ENCODE measurements at regions not wholly inside any gene's neighbourhood (a gene's known extent, or its start where the extent isn't known, plus 50 kb on each side); places are given as distances from the start of the nearest gene placed in this dataset.

DNA sequence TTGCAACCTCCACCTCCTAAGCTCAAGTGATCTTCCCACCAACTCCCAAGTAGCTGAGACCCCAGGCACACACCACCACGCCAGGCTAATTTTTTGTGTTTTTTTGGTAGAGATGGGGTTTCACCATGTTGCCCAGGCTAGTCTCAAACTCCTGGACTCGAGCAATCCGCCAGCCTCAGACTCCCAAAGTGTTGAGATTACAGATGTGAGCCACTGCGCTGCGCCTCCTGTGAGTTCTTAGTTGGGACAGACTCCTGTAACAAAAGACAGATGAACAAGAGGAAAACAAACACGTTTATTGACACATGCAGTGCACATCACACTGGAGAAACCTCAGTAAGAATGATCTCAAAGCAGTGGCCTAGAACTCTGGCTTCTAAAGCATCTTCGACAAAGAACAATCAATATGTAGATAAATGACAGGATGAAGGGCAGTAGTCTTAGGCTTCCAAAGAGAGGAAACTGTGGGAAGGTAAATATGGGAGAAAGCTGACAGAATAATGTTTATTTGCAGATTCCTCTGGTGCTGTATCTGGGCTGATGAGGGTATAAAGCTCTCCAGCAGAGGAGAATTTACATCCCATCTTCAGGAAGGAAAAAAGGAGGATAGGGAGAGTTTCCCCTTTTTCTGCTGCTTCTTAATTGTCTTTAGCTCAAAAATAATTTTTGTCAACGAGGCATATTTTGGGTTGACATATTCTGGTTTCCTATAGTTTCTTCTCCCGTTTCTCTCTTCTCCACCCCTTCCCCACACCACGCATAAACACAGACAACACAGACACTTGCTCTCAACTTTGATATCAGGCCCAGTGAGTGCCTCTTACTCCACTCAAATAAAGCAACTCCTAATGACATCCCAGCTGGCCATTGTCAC is 84.7 kb upstream of the TNFAIP3 start:
- no peak for DNase-seq

DNA sequence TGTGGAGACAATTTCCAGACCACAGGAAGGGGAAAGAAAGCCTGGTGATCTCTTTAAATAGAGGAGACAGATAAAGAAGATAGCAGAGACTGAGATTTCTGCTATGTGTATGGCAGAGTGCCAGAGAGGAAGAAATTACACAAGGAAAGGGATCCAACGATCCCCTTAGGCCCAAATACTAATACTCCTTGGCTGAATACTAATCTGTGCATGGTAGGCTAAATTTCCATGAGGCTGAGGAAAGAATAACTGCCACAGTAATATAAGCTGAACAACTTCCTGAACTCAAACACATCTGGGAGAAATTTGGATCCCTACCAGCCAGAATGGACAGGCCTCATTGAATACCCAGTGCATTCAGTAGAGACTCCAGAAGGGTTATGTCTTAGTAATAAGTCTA is 83.3 kb upstream of the TNFAIP3 start:
- DNase-seq = no peak

DNA sequence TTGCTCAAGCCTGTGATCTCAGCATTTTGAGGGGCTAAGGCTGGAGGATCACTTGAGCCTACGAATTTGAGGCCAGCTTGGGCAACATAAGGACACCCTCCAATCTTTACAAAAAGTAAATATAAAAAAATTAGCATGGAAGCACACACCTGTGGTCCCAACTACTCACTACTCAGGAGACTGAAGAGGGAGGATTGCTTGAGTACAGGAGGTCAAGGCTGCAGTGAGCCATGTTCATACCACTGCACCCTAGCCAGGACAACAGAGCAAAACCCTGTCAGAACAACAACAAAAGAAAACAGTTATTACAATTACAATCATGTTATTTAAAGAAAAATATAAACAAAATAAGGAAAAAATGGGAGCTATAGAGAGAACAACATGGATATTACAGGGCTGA is 82.5 kb upstream of the TNFAIP3 start:
- no peak for DNase-seq

DNA sequence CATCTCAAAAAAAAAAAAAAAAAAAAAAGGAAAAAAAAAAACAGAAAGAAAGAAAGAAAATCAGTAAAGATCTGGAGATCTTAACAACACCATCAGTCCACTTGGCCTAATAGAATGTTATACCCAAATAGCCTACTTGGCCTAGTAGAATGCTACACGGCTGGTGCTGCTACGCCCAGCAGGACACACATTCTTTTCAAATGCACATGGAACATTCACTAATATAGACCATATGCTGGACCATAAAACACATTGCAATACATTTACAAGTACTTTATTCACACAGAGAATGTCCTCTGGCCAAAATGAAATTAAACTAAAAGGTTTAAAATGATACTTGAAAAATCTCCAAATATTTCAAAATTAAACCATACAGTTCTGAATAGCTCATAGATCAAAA is 80.0 kb upstream of the TNFAIP3 start:
- DNase-seq = peak; percentile 72

DNA sequence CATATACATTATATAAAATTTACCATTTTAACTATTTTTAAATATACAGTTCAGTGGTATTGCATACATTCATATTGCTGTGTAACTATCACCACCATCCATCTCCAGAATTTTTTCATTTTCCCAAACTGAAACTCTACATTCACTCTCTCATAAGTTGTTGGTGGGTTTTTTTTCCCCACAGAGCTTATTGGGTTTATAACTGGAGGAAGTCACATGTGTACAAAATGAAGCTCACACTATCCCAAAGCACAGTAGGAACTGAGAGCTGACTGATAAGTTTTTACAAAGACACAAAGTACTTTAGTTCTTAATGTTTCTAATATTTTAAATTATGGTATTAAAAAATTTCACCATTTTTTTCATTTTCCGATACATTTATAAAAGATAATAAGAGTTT is 78.8 kb upstream of the TNFAIP3 start:
- no peak for DNase-seq

DNA sequence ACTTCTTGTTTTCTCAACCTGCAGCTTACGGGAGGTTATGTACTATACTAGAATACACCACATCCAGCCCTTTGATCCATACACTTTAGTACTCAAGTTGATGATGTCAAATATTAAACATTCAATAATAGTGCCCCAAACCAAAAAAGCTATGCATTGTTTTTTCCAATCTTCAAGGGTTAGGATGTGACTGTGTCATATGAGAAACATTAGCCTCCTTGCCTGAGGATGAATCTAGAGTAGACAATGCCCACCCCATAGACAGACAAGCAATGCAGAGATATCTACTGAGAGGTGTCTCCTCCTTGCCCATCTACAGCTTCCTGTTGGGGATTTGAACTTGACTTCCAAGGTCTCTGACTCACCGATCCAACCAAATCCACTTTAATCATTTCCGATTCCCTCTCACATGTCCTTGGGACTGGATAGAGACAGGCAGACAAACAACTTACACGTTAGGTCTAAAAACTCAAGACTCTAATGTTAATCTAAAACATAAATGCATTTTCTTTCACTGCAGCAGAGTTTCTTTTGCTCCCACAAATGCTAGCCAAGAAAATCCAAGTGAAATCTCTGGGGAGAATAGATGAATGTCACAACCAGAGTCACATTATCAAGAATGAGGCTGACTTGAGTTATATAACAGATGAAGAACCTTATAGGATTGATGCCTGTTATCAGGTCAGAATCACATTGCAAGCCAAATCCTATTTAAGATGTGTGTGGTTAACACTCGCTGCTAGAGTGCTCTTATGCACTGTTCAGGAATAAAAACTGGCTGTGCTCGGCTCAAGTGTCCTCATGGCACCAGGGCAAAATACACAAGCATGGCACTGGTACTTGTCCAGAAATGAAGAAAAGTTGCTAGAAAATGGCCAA is 75.5 kb upstream of the TNFAIP3 start:
- DNase-seq = no peak

DNA sequence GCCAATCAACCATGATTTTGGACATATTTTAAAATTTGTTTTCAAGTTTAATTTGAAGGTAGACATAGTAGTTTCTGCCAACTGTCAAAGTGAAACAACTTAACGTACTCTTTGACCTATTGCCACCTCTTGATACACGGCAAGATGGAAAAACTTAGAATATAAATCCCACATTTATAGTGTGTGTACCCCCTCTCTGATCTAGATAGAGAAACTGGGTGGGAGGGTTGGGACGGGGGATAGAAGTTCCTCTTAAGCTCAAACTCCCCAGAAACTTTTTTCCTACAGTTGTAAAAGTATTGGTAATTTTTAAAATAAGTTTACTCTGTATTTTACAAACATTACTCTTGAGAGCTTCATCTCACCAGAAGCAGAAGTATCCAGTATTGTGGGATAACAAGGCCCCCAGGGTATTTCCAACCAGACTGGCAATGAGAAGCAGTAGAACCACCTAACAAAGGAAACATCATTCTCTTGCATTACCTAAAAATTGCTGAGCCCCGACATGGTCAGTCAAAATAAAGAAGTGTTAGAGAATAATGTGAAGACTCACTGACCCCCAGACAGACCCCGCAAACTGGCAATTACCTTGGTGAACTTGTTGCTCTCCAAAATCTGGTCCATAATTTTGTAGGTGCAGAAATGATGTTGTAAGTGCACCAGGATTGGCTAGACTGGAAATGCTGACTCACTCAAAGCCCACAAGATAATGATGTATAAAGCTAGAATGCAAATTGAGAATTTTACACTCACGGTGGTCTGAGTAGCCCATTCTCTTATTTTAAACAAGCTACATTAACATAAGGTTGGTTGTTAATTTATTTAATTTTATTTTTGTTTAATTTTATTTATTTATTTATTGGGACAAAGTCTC is 74.7 kb upstream of the TNFAIP3 start:
- DNase-seq = no peak

DNA sequence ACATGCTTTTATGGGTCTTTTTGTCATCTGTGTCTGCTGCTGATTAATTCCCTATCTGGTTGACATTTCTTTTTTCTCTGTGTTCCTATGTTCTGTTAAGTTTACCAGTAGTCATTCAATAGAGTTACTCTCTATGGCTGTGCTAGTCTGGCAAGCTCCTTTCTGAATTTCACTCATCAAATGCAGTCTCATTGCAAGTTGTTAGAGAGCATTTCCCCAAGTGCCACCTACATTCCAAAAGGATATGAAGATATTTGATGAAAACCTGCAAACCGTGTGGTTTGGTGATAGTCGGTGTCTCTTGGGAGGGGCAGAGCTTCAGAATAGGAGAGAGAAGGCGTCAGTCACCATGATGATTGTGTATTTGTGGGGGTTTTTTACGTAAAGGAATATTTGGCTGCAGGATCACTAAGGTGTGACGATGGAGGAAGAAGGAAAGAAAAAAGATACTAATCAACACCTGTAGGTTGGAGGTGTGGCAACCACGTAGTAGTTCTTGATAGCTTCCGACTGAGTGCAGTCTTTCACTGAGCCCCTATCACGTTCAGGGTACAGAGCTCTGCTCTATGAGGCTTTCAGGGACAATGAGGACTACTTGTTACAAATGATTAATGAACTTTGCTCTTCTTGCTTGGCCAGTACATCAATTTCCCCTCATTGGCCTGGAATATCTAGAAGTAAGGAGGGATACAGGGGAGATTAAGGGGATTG is 73.1 kb upstream of the TNFAIP3 start:
- no peak for DNase-seq

DNA sequence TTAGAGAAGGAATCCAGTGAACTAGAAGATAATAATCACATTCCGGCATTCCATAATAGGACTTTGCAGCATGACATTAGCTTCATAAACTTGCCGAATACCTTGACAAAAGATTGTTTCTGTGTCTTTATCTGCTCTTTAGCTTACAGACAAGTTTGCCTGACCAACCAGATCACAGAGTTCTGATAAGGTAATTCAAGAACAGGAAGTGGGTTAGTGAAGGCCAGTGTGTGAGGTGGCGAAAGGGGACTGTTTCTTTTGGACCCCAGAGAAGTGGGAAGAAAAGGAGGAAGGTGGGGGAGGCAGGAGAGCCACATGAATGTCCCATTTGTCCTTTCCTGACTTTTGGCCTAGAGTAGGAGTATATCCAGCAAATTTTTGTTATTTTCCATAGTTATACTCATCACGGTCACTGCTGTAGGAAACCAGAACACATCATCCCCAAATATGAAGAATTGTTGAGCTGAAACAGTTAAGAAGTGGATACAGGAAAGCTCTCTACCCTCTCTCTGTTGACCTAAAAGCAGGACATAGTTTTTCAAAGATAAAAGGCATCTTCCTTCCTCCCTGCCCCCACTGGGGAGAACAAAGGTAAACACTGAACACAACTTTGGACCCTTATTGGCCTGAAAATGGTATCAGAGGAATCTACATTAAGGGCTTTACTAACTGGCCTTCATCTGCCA is 72.4 kb upstream of the TNFAIP3 start:
- DNase-seq = no peak

DNA sequence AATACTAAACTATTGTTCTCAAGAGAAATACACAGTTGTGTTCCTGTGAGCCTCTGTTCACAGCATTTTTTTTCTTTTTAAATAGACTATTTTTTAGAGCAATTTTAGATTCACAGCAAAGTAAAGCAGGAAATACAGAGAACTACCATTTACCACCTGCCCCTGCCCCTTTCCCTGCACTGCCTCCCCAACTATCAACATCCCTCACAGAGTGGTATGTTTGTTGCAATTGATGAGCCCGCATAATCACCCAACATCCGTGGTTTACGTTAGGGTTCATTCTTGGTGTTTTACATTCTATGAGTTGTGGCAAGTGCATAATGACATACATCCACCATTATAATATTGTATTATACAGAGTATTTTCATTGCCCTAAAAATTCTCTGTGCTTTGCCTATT is 71.6 kb upstream of the TNFAIP3 start:
- DNase-seq = no peak

DNA sequence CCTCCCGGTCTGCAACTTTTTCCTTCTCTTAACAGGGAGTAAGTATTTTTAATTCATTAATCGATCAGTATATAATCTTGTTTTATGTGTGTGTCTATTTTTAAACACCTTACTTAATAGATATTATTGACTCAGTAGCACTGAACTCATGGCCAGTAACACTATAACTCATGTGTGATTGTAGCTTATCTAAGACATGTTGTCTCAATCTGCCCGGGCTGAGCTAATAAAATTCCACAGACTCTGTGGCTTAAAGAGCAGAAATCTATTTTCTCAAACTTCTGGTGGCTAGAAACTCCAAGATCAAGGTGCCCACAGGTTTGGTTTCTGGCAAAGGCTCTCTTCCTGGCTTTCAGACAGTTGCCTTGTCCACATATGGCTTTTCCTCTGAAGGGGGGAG is 68.8 kb upstream of the TNFAIP3 start:
- no peak for DNase-seq

DNA sequence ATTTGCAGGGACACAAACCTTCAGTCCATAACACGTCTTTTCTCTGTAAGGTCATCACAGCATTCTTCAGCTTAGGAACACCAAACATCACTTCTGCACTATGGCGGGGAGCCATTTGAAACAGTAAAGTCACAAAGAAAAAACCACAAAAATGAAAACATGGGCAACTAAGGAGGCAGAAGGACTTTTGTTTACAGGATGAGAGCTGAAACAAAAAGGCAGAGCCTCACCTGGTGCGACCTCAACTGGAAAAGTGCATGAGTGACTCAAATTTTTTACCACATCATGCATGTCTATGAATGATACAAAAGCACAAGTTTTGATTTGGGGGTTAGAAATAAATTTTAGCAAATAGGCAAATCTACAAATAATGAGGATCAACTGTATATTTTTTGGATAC is 68.2 kb upstream of the TNFAIP3 start:
- no peak for DNase-seq

DNA sequence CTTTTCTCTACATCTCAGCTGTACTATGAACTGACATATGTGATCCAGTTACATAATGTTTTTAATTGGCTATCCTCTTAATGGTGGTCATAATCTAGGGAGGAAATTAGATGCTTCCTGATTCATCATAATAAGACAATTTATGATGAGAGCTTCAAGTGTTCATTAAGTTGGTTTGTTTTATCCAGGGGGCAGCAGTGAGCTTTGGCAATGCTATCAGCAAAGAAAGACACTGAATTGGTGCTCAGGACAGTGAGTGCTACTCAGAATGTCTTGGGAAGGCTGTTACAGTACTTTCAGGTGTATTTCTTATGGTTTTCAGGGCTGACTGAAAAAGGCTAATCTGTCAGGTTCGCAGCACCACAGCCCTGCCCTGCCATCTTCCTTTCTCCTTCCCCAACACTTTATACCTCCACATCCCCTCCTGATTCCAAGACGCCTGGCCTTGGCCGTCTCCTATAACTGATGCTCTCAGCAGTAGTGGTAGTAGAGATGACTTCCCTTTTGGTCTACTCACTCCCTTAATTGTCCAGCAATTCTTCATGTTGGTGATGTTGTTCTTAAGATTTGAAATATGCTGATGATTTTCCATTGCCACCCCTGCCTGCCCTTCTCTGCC is 67.0 kb upstream of the TNFAIP3 start:
- no peak for DNase-seq

DNA sequence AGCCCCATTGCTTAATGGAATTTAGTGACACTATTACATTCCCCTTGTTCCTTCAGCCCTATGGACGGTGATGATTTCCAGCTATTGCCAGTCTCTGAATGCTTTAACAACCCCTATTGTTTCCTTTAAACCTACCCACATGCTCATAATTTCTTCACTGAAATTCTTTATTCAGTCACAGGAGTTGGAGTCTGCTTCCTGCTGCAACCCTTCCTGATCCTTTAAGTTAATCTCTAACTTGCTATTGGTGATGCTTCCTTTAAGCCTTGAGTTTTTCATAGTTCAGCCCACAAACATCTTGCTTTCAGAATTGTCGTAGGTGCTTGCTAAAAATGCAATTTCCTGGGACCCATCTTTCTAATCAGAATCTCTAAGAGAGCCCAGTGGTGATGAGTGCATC is 66.3 kb upstream of the TNFAIP3 start:
- DNase-seq = no peak

DNA sequence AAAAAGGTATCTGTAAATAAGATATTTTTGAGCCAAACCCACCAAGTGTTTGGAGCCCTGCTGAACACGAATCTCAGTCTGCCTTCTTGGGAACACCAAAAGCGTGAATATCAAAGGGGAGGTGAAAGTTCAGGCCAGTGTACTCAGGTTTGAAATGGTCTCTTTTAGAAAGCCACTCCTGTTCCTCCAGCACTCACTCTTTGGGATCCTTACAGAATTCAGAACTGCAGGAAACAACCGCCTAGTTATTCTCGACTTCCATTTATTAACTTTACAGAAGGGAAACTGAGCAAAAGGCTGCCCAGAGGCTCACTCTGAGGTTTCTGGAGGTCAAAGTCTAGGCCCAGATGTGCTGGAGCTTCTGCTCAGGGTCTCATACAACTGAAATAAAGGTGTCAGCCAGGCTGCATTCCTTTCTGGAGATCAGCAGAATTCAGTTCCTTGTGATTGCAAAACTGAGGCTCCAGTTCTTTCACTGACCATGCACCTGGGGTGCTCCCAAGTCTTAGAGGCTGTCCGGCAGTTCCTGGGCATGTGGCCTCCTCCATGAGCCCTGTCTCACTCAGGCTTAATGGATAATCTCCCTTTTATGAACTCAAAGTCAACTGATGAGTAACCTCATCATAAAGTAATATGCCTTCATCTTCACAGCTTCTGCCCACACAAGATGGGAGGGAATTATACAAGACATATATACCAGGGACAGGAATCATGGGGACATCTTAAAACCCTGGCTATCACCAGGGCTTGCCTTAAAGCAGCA is 65.5 kb upstream of the TNFAIP3 start:
- no peak for DNase-seq

DNA sequence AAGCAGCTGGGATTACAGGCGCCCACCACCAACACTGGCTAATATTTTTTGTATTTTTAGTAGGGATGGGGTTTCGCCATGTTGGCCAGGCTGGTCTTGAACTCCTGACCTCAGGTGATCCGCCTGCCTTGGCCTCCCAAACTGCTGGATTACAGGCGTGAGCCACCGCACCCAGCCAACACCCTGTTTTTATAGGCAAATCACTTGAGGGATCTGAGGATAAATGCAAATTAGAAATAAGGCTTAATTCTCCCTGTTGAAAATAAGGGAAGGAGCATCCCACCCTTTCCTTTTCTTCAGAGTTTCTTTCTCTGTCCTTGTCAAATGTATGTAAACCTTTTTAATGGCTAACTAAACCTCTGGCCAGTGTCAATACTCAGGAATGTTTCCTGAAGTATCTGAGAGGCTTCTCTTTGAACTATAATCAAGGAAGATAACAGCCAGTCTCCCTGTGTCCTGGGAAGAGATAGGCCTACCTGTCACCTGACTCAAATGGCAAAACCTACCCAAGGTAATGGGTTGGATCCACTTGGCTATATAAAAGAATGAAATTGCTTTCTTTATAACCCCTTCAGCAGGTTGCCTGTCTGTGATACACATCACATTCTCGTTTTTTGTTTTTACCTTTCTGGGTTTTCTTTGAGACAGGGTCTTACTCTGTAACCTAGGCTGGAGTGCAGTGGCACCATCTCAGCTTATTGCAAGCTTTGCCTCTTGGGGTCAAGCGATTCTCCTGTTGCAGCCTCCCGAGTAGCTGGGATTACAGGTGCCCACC is 64.5 kb upstream of the TNFAIP3 start:
- DNase-seq = no peak

DNA sequence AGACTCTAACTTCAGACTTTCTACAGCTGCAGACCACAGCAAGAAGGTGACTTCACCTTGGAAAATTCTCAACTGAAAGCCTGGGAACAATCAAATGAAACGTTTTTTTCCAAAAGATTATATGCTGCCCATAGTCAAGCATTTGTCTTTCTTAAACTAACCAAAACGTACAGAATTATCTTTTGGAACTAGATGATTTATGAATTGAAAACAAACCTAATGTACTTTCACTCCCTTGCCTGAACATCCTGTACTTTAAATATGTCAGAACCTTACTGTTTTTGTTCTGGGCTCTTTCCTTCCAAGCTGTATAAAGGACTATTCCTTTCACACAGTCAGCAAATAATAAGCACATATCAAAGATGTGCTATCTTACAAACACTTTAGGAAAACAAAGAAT is 62.4 kb upstream of the TNFAIP3 start:
- DNase-seq = peak; percentile 61

DNA sequence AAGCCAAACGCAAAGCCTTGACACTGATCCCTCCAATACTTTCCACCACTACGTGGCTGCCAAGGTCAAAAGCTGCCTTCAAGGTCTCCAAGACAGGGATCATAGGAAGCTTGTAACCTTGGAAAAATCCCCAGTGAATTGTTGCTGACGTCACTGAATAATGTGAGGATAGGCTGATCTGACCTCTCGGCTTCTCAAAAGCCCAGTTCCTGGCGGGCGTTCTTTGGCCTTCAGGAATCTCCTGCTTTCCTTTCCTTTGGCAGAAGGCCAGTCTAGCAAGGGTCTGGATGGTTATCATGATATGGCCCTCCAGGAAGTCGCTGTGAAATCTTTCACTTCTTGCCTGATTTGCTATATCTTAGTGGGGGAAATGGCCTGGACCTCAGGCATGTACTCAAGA is 61.4 kb upstream of the TNFAIP3 start:
- no peak for DNase-seq

All from skin of body (tissue), 1 donor.